Smooth muscle cell (in vitro differentiated cells): ENCODE measurements at regions not wholly inside any gene's neighbourhood (a gene's known extent, or its start where the extent isn't known, plus 50 kb on each side); places are given as distances from the start of the nearest gene placed in this dataset.

Experiments
- DNase-seq: peaks from one replicate; lab custom pipeline; 2025; ENCODE audit not compliant: unreplicated experiment; lab: John Stamatoyannopoulos, UW
- H2AFZ ChIP-seq: fragments of 200-600 bp; sonication (generic); 2 replicates; pipeline ENCODE4 v1.6.0; 2016; ENCODE audit warnings: antibody characterized with exemption, low read depth, mild to moderate bottlenecking
- H3F3A ChIP-seq: fragments of 200-600 bp; sonication (generic); 2 replicates; pipeline ENCODE4 v1.6.0; 2017; ENCODE audit warnings: antibody characterized with exemption, low read depth
- H3K27ac ChIP-seq: fragments of 200-600 bp; sonication (generic); 2 replicates; pipeline ENCODE4 v1.5.1; 2016; ENCODE audit warnings: low read depth, mild to moderate bottlenecking
- H3K27me3 ChIP-seq: fragments of 200-600 bp; sonication (generic); 2 replicates; pipeline ENCODE4 v1.6.1; 2016; ENCODE audit warnings: low read depth, mild to moderate bottlenecking
- H3K36me3 ChIP-seq: fragments of 200-600 bp; sonication (generic); 2 replicates; pipeline ENCODE4 v1.5.1; 2016; ENCODE audit warnings: low read depth
- H3K4me1 ChIP-seq: fragments of 200-600 bp; sonication (generic); 2 replicates; pipeline ENCODE4 v1.5.1; 2016; ENCODE audit warnings: low read depth
- H3K4me2 ChIP-seq: fragments of 200-600 bp; sonication (generic); 2 replicates; pipeline ENCODE4 v1.6.0; 2016; ENCODE audit warnings: mild to moderate bottlenecking
- H3K4me3 ChIP-seq: fragments of 200-600 bp; sonication (generic); 2 replicates; pipeline ENCODE4 v1.5.1; 2016; ENCODE audit warnings: mild to moderate bottlenecking
- H3K79me2 ChIP-seq: fragments of 200-600 bp; sonication (generic); 2 replicates; pipeline ENCODE4 v1.6.0; 2016; ENCODE audit warnings: low read depth, mild to moderate bottlenecking
- H3K9ac ChIP-seq: fragments of 200-600 bp; sonication (generic); 2 replicates; pipeline ENCODE4 v1.6.0; 2016; ENCODE audit warnings: low read depth
- H3K9me3 ChIP-seq: fragments of 200-600 bp; sonication (generic); replicated peaks from 2 replicates; pipeline ENCODE4 v1.5.1; 2016; ENCODE audit warnings: low read depth
- H4K20me1 ChIP-seq: fragments of 200-600 bp; sonication (generic); 2 replicates; pipeline ENCODE4 v1.6.0; 2016; ENCODE audit warnings: low read depth
- WGBS: methylation state at CpG from one replicate; pipeline ENCODE4 v1.1.7; 2016; ENCODE audit warnings: low lambda C conversion rate; 5-methylcytosine and 5-hydroxymethylcytosine counted together
- TF ChIP-seq, protein P1 (sequence below): fragments of 200-600 bp; sonication (generic); IDR thresholded peaks from 2 replicates; pipeline ENCODE4 v1.5.1; 2017; ENCODE audit warnings: borderline replicate concordance, mild to moderate bottlenecking, antibody characterized with exemption; ENCODE audit not compliant: insufficient read depth, poor library complexity, severe bottlenecking

DNA sequence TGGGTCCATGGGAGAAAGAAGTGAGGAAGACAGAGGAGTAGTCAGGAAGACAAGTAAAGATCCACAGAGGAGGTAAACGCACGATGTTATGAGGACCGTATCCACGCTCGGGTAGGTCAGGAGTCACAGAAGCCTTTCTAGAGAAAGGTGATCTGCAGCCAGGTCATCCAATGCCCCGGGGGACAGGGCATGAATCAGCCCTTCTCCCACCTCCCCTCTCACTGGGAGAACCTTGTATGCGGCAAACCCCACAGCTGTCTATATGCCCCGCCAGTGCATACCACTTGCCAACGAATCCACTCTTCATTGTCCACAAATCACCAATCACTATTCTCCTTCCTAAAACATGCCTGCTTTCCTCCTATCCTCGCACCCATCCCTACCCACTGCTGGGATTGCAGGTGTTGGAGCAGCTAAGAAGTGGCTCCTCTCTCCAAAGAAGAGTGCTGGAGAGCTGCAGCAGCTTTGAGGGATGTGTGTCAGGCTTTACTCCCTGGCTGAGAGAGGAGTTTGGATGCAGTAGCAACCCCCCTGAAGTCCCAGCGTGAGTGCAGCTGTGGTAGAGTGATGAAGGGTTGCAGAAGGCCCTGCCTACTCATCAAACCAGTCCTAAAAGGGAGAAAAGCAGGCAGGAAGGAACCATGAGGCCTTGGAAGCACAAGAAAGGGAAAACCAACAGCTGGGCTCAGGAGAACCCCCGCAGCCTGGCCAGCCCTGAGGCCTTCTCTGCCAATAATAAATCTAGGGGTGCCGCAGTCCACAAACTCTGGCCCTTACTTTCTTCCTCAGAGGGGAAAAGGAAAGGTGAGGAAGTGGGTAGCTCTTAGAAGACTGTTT, 102.2 kb upstream of the GADD45A start:
- H3K9me3 ChIP-seq = no peaks in the 10 kb centered on the region
- H3K36me3 ChIP-seq = no peaks in the 10 kb centered on the region
- H3K9ac ChIP-seq = no peak overlapping the region
- H3F3A ChIP-seq = no peaks in the 10 kb centered on the region
- H3K4me2 ChIP-seq = no peak overlapping the region
- H3K27ac ChIP-seq = no peak overlapping the region
- H3K4me1 ChIP-seq = no peaks in the 10 kb centered on the region
- H3K79me2 ChIP-seq = no peaks in the 10 kb centered on the region
- no peak for DNase-seq
- TF ChIP-seq, protein P1, sequence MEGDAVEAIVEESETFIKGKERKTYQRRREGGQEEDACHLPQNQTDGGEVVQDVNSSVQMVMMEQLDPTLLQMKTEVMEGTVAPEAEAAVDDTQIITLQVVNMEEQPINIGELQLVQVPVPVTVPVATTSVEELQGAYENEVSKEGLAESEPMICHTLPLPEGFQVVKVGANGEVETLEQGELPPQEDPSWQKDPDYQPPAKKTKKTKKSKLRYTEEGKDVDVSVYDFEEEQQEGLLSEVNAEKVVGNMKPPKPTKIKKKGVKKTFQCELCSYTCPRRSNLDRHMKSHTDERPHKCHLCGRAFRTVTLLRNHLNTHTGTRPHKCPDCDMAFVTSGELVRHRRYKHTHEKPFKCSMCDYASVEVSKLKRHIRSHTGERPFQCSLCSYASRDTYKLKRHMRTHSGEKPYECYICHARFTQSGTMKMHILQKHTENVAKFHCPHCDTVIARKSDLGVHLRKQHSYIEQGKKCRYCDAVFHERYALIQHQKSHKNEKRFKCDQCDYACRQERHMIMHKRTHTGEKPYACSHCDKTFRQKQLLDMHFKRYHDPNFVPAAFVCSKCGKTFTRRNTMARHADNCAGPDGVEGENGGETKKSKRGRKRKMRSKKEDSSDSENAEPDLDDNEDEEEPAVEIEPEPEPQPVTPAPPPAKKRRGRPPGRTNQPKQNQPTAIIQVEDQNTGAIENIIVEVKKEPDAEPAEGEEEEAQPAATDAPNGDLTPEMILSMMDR = no peak
- no peak overlapping the region for H3K4me3 ChIP-seq
- 85% methylated on average over 13 of the region's 13 CpGs for WGBS
- no peaks in the 10 kb centered on the region for H3K27me3 ChIP-seq
- H4K20me1 ChIP-seq = no peaks in the 10 kb centered on the region
- no peak overlapping the region for H2AFZ ChIP-seq

DNA sequence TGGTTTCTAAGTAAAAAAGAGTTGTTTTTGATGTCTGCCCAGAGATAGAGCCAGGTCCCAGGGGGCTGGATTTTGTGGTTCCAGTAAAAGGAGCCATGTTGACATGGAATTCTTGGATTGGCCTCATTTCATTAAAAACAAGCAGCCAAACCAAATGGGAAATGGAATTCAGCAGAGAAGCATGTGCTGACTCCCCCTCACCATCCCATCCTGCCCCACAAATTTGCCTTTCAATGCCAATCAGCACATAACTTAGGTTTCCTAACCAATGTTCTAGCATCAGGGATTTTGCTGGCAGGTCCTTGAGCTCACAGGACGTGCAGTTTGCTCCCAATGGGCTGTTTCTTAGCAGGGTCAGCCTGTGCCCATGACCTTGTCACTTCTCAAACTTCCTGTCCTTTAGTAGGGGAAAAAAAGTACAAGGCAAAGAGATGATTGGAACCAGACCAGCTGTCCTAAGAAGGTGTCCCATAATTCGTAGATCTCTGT, 101.5 kb upstream of the GADD45A start:
- H3K9ac ChIP-seq = no peak overlapping the region

DNA sequence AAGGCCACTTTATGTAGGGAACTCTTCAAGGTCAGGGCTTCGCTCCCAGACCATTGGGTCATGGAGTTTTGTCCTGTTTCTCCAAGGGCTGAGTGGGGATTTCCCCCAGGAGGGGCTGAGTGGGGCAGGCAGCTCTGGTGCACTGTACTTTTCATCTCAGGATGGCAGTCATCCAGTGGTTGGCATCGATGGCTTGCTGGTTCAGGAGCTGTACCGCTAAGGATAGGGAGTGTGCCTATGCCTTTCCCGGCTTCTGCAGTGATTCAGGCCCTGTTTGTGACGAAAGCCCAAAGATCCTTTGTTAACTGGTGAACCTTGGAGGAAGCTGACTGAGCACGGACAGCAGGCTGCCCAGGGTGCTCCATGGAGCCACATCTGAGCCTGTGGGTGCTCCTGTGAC, 100.1 kb upstream of the GADD45A start:
- no peaks in the 10 kb centered on the region for H3K79me2 ChIP-seq
- H3F3A ChIP-seq = no peaks in the 10 kb centered on the region
- H3K9ac ChIP-seq = no peak overlapping the region
- no peak overlapping the region for H3K27ac ChIP-seq
- H3K27me3 ChIP-seq = no peaks in the 10 kb centered on the region
- H3K9me3 ChIP-seq = no peaks in the 10 kb centered on the region
- no peak overlapping the region for H3K4me2 ChIP-seq
- H3K4me1 ChIP-seq = peaks cover 5% of the 10 kb centered on the region
- H3K36me3 ChIP-seq = no peaks in the 10 kb centered on the region
- H3K4me3 ChIP-seq = no peak overlapping the region
- WGBS = 91% methylated on average over 6 of the region's 6 CpGs
- no peak for DNase-seq
- no peaks in the 10 kb centered on the region for H4K20me1 ChIP-seq
- TF ChIP-seq, protein P1 = no peak
- no peak overlapping the region for H2AFZ ChIP-seq

More for the DNA sequence above, 101.5 kb upstream of the GADD45A start:
- H3K27me3 ChIP-seq = no peaks in the 10 kb centered on the region
- no peaks in the 10 kb centered on the region for H3F3A ChIP-seq
- no peaks in the 10 kb centered on the region for H3K9me3 ChIP-seq
- DNase-seq = no peak
- H3K4me3 ChIP-seq = no peak overlapping the region
- H3K4me1 ChIP-seq = no peaks in the 10 kb centered on the region
- no peaks in the 10 kb centered on the region for H3K36me3 ChIP-seq
- no peak overlapping the region for H3K27ac ChIP-seq
- WGBS = 80% methylated on average over 2 of the region's 2 CpGs
- H2AFZ ChIP-seq = no peak overlapping the region
- no peaks in the 10 kb centered on the region for H3K79me2 ChIP-seq
- no peaks in the 10 kb centered on the region for H4K20me1 ChIP-seq
- H3K4me2 ChIP-seq = no peak overlapping the region
- TF ChIP-seq, protein P1 = no peak
